WTC11 (cell line): ENCODE measurements at regions not wholly inside any gene's neighbourhood (a gene's known extent, or its start where the extent isn't known, plus 50 kb on each side); places are given as distances from the start of the nearest gene placed in this dataset.

Experiments used
- TEAD4 ChIP-seq: sonication (generic); formaldehyde crosslinking; IDR thresholded peaks from 2 replicates; pipeline ENCODE4 v1.8.0; 2022; ENCODE audit warnings: mild to moderate bottlenecking, missing genetic modification reagents
- TF ChIP-seq, protein P1 (sequence below): fragments of 200-600 bp; IDR thresholded peaks from 2 replicates; pipeline ENCODE4 v1.8.0; 2022; ENCODE audit warnings: antibody characterized with exemption
- TF ChIP-seq, protein P2 (sequence below): sonication (generic); formaldehyde crosslinking; IDR thresholded peaks from 2 replicates; pipeline ENCODE4 v1.8.0; 2023; ENCODE audit warnings: mild to moderate bottlenecking, missing genetic modification reagents
- TF ChIP-seq, protein P3 (sequence below): sonication (generic); formaldehyde crosslinking; IDR thresholded peaks from 2 replicates; pipeline ENCODE4 v1.8.1; 2023; ENCODE audit warnings: mild to moderate bottlenecking, missing genetic modification reagents, moderate library complexity

DNA sequence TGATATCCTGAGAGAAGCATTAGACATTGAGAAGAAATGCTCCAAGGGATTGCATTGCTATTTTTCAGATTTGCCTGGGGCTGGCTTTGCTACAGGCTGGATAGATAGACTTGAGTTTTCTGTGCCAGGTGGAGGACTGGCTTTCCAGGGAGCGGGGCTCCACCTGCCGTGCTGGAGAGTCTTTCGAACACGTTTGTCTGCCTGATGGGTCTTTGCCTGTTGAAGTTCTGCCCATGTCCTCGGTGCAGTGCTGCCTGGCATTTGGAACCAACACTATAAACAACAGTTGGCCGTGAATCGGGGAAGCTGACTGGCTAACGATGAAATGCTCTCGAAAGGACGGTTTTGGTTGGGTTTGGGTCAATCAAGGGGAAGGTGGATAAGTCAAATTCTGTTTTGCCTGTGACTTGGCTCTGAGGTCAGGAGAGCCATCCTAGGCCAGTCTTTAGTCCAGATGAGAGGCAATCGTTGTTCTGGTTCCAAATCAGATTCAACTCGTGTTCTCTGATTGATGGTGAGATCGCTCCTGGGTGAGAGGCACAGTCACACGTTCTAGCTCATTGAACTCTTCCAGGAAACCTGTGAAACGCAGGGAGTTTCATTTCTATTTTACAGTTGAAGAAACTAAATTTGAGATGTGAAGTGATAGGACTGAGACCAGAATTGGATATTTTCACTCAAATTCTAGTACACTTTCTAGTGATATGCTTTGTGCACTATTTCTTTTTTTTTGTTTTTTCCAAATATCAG, 599.0 kb downstream of the TYW1 start:
- TF ChIP-seq TEAD4 = no peak
- TF ChIP-seq, protein P1, sequence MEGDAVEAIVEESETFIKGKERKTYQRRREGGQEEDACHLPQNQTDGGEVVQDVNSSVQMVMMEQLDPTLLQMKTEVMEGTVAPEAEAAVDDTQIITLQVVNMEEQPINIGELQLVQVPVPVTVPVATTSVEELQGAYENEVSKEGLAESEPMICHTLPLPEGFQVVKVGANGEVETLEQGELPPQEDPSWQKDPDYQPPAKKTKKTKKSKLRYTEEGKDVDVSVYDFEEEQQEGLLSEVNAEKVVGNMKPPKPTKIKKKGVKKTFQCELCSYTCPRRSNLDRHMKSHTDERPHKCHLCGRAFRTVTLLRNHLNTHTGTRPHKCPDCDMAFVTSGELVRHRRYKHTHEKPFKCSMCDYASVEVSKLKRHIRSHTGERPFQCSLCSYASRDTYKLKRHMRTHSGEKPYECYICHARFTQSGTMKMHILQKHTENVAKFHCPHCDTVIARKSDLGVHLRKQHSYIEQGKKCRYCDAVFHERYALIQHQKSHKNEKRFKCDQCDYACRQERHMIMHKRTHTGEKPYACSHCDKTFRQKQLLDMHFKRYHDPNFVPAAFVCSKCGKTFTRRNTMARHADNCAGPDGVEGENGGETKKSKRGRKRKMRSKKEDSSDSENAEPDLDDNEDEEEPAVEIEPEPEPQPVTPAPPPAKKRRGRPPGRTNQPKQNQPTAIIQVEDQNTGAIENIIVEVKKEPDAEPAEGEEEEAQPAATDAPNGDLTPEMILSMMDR = no peak
- TF ChIP-seq, protein P2, sequence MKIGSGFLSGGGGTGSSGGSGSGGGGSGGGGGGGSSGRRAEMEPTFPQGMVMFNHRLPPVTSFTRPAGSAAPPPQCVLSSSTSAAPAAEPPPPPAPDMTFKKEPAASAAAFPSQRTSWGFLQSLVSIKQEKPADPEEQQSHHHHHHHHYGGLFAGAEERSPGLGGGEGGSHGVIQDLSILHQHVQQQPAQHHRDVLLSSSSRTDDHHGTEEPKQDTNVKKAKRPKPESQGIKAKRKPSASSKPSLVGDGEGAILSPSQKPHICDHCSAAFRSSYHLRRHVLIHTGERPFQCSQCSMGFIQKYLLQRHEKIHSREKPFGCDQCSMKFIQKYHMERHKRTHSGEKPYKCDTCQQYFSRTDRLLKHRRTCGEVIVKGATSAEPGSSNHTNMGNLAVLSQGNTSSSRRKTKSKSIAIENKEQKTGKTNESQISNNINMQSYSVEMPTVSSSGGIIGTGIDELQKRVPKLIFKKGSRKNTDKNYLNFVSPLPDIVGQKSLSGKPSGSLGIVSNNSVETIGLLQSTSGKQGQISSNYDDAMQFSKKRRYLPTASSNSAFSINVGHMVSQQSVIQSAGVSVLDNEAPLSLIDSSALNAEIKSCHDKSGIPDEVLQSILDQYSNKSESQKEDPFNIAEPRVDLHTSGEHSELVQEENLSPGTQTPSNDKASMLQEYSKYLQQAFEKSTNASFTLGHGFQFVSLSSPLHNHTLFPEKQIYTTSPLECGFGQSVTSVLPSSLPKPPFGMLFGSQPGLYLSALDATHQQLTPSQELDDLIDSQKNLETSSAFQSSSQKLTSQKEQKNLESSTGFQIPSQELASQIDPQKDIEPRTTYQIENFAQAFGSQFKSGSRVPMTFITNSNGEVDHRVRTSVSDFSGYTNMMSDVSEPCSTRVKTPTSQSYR = no peak
- TF ChIP-seq, protein P3, sequence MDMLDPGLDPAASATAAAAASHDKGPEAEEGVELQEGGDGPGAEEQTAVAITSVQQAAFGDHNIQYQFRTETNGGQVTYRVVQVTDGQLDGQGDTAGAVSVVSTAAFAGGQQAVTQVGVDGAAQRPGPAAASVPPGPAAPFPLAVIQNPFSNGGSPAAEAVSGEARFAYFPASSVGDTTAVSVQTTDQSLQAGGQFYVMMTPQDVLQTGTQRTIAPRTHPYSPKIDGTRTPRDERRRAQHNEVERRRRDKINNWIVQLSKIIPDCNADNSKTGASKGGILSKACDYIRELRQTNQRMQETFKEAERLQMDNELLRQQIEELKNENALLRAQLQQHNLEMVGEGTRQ = no peak
